Transverse colon (tissue), 4 donors: ENCODE measurements at regions not wholly inside any gene's neighbourhood (a gene's known extent, or its start where the extent isn't known, plus 50 kb on each side); places are given as distances from the start of the nearest gene placed in this dataset.
"Not testable (repeated sequence)": the region's sequence is repeated elsewhere in the genome, so short reads cannot be mapped to it uniquely, and the experiment has no call there.

ENCODE experiments used
- DNase-seq: peaks from one replicate; pipeline ENCODE4 v3.0.0-alpha.2; 2019
- H3K27ac ChIP-seq, 4 donors: fragments of 200-600 bp; sonication (generic); 2 replicates each; pipeline ENCODE4 v1.5.1; 2016 to 2018; ENCODE audit warnings: inconsistent platforms in 4 of 4
- H3K27me3 ChIP-seq: fragments of 200-600 bp; sonication (generic); 2 replicates; pipeline ENCODE4 v1.5.1; 2017; ENCODE audit warnings: inconsistent platforms
- H3K36me3 ChIP-seq, 4 donors: fragments of 200-600 bp; sonication (generic); 2 replicates each; pipeline ENCODE4 v1.5.1; 2017 to 2019; ENCODE audit warnings: inconsistent platforms in 4 of 4
- H3K4me1 ChIP-seq, 4 donors: fragments of 200-600 bp; sonication (generic); 2 replicates each; pipeline ENCODE4 v1.5.1; 2017 to 2020; ENCODE audit warnings: inconsistent platforms in 4 of 4
- H3K4me3 ChIP-seq, 4 donors: fragments of 200-600 bp; sonication (generic); 1 replicate in 1 of 4; 2 replicates in 3 of 4; pipeline versions ENCODE4 v1.5.1 to v1.6.1; 2017 to 2019; ENCODE audit warnings: inconsistent platforms in 4 of 4
- H3K9me3 ChIP-seq, 2 donors: fragments of 200-600 bp; sonication (generic); 2 replicates each; pipeline ENCODE4 v1.5.1; 2017 to 2019; ENCODE audit warnings: inconsistent platforms in 2 of 2
- CTCF ChIP-seq, 5 experiments: fragments of 200-600 bp in 3 of 5; fragments of 450-650 bp in 2 of 5; sonication (generic) in 3 of 5; IDR thresholded peaks; 1 replicate in 2 of 5; 2 replicates in 3 of 5; pipeline ENCODE4 v1.5.1; 2016 to 2017; ENCODE audit warnings: antibody characterized with exemption in 5 of 5, inconsistent platforms in 3 of 5, mild to moderate bottlenecking in 2 of 5, moderate library complexity in 1 of 5
- EP300 ChIP-seq: sonication (generic); formaldehyde crosslinking; IDR thresholded peaks from one replicate; pipeline ENCODE4 v1.6.1; 2017; ENCODE audit warnings: antibody characterized with exemption, low read depth
- POLR2A ChIP-seq: fragments of 450-650 bp; IDR thresholded peaks from one replicate; pipeline ENCODE4 v1.6.1; 2016; ENCODE audit warnings: antibody characterized with exemption, mild to moderate bottlenecking, moderate library complexity
- POLR2AphosphoS5 ChIP-seq, 3 donors: sonication (generic); formaldehyde crosslinking; IDR thresholded peaks; one replicate each; pipeline ENCODE4 v1.6.1; 2016; ENCODE audit warnings: antibody characterized with exemption in 3 of 3
- WGBS, 2 donors: methylation state at CpG; one replicate each; pipeline ENCODE4 v1.1.5; 2018; ENCODE audit warnings: low coverage in 1 of 2; 5-methylcytosine and 5-hydroxymethylcytosine counted together
- in situ Hi-C, 4 donors: fragments of 200-750 bp; cut with MboI; loops; one replicate each; pipeline versions ENCODE4 v1.15.0 to v1.15.1; 2017; ENCODE audit warnings: low sequenced_read_pairs in 3 of 4, low pct_ligation_motif_present in 1 of 4, low pct_unique_long_range_greater_than_20kb in 1 of 4
- intact Hi-C: fragments of 100-400 bp; cut with DNase I; formaldehyde crosslinking; loops from one replicate; pipeline ENCODE4 v1.15.1; 2023; ENCODE audit warnings: low total_unique reads

GRCh38 chr4:59664771-59665170 lies 1535.4 kb upstream of the ADGRL3 start:
- TF ChIP-seq POLR2AphosphoS5 (IDR thresholded peaks at IDR 0.05), result no peak
- TF ChIP-seq CTCF (IDR thresholded peaks at IDR 0.05), result no peak
- no peak for TF ChIP-seq POLR2A
- TF ChIP-seq EP300, result no peak
- DNase-seq, result no peak
- H3K4me3 ChIP-seq, result no peak overlapping the region
- H3K9me3 ChIP-seq, result no peaks in the 10 kb centered on the region
- H3K4me1 ChIP-seq, result no peaks in the 10 kb centered on the region
- H3K27me3 ChIP-seq, result no peaks in the 10 kb centered on the region
- no peak overlapping the region for H3K27ac ChIP-seq
- 86 to 97% methylated on average over 1 of the region's 1 CpG for WGBS, 2 donors
- H3K36me3 ChIP-seq, result no peaks in the 10 kb centered on the region
- in situ Hi-C loops (no loop called here), intact Hi-C loops (no loop called here)

GRCh38 chr4:59666645-59667044 lies 1533.5 kb upstream of the ADGRL3 start:
- Histone ChIP-seq H3K9me3 (no peaks in the 10 kb centered on the region), H3K4me3 (no peak overlapping the region), H3K27ac (no peak overlapping the region), H3K27me3 (no peaks in the 10 kb centered on the region), H3K4me1 (no peaks in the 10 kb centered on the region), H3K36me3 (no peaks in the 10 kb centered on the region)
- TF ChIP-seq EP300, result no peak
- TF ChIP-seq CTCF (IDR thresholded peaks at IDR 0.05), result no peak
- TF ChIP-seq POLR2A, result no peak
- no peak for TF ChIP-seq POLR2AphosphoS5 (IDR thresholded peaks at IDR 0.05)
- DNase-seq, result no peak
- in situ Hi-C loops (no loop called here), intact Hi-C loops (no loop called here)
- 56 to 66% methylated on average over 1 to 2 of the region's 2 CpGs for WGBS, 2 donors

- intact Hi-C loops (no loop called here), in situ Hi-C loops (no loop called here)
- Histone ChIP-seq H3K4me1 (no peaks in the 10 kb centered on the region), H3K4me3 (no peak overlapping the region), H3K27me3 (no peaks in the 10 kb centered on the region), H3K36me3 (no peaks in the 10 kb centered on the region), H3K9me3 (no peaks in the 10 kb centered on the region), H3K27ac (no peak overlapping the region)
- no peak for TF ChIP-seq CTCF (IDR thresholded peaks at IDR 0.05)
- no peak for TF ChIP-seq EP300
- no peak for TF ChIP-seq POLR2AphosphoS5 (IDR thresholded peaks at IDR 0.05)
- no peak for TF ChIP-seq POLR2A
- DNase-seq, result no peak
- 78 to 88% methylated on average over 1 of the region's 1 CpG for WGBS, 2 donors
Observed at GRCh38 chr4:59671037-59671436, 1529.1 kb upstream of the ADGRL3 start.

GRCh38 chr4:59676389-59676788 lies 1523.7 kb upstream of the ADGRL3 start:
- Histone ChIP-seq H3K36me3 (no peaks in the 10 kb centered on the region), H3K9me3 (no peaks in the 10 kb centered on the region), H3K4me1 (no peaks in the 10 kb centered on the region), H3K27me3 (no peaks in the 10 kb centered on the region), H3K4me3 (no peak overlapping the region), H3K27ac (no peak overlapping the region)
- 46 to 54% methylated on average over 1 of the region's 1 CpG for WGBS, 2 donors
- intact Hi-C loops, result no loop called here
- TF ChIP-seq POLR2A (no peak), EP300 (no peak), POLR2AphosphoS5 (IDR thresholded peaks at IDR 0.05) (no peak), CTCF (IDR thresholded peaks at IDR 0.05) (no peak)
- in situ Hi-C loops, result no loop called here
- DNase-seq, result no peak

- intact Hi-C loops, H3K4me3 ChIP-seq, in situ Hi-C loops, H3K27me3 ChIP-seq, H3K27ac ChIP-seq, H3K9me3 ChIP-seq, H3K4me1 ChIP-seq, H3K36me3 ChIP-seq, DNase-seq: not testable (repeated sequence)
- WGBS, 2 donors, result 20 to 56% methylated on average over 1 to 2 of the region's 2 CpGs
Observed at GRCh38 chr4:59676992-59677391, 1523.1 kb upstream of the ADGRL3 start.
